ENCODE measurements at regions not wholly inside any gene's neighbourhood (a gene's known extent, or its start where the extent isn't known, plus 50 kb on each side); places are given as distances from the start of the nearest gene placed in this dataset.

DNA sequence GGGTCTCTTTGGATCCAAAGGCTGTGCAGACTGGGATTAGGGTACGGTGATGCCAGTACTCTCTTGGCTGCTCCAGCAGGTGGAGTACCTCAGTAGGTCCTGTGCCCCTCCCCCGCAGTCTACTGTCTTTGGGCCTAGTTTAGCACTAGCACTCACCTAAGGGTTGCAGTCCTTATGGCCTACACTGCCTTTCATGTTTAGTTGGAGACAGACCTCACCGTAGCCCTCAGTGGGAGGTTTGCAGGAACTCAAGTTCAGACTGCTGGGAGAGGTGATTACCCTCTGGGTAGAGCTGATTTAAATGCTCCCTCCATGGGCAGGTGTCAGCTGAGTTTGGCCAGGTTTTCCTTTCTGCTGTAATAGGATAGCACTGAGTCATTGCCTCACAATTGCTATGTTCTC is 210.8 kb upstream of the TMEM196 start:
- no peak for TF ChIP-seq SRF (IDR thresholded peaks at IDR 0.05; ENCODE audit: low read depth, low read length)
- TF ChIP-seq ZNF292 (CRISPR knock-in tag; IDR thresholded peaks at IDR 0.05; ENCODE audit: borderline replicate concordance, low read depth): no peak
- TF ChIP-seq HDAC2 (CRISPR knock-in tag; IDR thresholded peaks at IDR 0.05): no peak
- TF ChIP-seq, protein P1, sequence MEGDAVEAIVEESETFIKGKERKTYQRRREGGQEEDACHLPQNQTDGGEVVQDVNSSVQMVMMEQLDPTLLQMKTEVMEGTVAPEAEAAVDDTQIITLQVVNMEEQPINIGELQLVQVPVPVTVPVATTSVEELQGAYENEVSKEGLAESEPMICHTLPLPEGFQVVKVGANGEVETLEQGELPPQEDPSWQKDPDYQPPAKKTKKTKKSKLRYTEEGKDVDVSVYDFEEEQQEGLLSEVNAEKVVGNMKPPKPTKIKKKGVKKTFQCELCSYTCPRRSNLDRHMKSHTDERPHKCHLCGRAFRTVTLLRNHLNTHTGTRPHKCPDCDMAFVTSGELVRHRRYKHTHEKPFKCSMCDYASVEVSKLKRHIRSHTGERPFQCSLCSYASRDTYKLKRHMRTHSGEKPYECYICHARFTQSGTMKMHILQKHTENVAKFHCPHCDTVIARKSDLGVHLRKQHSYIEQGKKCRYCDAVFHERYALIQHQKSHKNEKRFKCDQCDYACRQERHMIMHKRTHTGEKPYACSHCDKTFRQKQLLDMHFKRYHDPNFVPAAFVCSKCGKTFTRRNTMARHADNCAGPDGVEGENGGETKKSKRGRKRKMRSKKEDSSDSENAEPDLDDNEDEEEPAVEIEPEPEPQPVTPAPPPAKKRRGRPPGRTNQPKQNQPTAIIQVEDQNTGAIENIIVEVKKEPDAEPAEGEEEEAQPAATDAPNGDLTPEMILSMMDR (CRISPR knock-in tag; IDR thresholded peaks at IDR 0.05): no peak
- TF ChIP-seq, protein P2, sequence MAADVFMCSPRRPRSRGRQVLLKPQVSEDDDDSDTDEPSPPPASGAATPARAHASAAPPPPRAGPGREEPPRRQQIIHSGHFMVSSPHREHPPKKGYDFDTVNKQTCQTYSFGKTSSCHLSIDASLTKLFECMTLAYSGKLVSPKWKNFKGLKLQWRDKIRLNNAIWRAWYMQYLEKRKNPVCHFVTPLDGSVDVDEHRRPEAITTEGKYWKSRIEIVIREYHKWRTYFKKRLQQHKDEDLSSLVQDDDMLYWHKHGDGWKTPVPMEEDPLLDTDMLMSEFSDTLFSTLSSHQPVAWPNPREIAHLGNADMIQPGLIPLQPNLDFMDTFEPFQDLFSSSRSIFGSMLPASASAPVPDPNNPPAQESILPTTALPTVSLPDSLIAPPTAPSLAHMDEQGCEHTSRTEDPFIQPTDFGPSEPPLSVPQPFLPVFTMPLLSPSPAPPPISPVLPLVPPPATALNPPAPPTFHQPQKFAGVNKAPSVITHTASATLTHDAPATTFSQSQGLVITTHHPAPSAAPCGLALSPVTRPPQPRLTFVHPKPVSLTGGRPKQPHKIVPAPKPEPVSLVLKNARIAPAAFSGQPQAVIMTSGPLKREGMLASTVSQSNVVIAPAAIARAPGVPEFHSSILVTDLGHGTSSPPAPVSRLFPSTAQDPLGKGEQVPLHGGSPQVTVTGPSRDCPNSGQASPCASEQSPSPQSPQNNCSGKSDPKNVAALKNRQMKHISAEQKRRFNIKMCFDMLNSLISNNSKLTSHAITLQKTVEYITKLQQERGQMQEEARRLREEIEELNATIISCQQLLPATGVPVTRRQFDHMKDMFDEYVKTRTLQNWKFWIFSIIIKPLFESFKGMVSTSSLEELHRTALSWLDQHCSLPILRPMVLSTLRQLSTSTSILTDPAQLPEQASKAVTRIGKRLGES (CRISPR knock-in tag; IDR thresholded peaks at IDR 0.05; ENCODE audit: borderline replicate concordance): no peak
- no peak for TF ChIP-seq EP300 (IDR thresholded peaks at IDR 0.05; ENCODE audit: low read depth in 2 of 2, low read length in 2 of 2)
- TF ChIP-seq EP300 (CRISPR knock-in tag; IDR thresholded peaks at IDR 0.05; ENCODE audit: borderline replicate concordance): no peak
- no peak for TF ChIP-seq POLR2A (IDR thresholded peaks at IDR 0.05; ENCODE audit: insufficient read depth in 1 of 2, low read depth in 2 of 2, low read length in 2 of 2)
- TF ChIP-seq ESRRA (CRISPR knock-in tag; IDR thresholded peaks at IDR 0.05; ENCODE audit: low read depth): no peak
- TF ChIP-seq, protein P3, sequence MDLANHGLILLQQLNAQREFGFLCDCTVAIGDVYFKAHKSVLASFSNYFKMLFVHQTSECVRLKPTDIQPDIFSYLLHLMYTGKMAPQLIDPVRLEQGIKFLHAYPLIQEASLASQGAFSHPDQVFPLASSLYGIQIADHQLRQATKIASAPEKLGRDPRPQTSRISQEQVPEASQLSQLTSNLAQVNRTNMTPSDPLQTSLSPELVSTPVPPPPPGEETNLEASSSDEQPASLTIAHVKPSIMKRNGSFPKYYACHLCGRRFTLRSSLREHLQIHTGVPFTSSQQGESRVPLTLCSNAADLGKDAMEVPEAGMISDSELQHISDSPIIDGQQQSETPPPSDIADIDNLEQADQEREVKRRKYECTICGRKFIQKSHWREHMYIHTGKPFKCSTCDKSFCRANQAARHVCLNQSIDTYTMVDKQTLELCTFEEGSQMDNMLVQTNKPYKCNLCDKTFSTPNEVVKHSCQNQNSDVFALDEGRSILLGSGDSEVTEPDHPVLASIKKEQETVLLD (CRISPR knock-in tag; IDR thresholded peaks at IDR 0.05; ENCODE audit: low read depth): no peak
- no peak for TF ChIP-seq ZNF180 (CRISPR knock-in tag; IDR thresholded peaks at IDR 0.05; ENCODE audit: borderline replicate concordance, low read depth)
- TF ChIP-seq, protein P4, sequence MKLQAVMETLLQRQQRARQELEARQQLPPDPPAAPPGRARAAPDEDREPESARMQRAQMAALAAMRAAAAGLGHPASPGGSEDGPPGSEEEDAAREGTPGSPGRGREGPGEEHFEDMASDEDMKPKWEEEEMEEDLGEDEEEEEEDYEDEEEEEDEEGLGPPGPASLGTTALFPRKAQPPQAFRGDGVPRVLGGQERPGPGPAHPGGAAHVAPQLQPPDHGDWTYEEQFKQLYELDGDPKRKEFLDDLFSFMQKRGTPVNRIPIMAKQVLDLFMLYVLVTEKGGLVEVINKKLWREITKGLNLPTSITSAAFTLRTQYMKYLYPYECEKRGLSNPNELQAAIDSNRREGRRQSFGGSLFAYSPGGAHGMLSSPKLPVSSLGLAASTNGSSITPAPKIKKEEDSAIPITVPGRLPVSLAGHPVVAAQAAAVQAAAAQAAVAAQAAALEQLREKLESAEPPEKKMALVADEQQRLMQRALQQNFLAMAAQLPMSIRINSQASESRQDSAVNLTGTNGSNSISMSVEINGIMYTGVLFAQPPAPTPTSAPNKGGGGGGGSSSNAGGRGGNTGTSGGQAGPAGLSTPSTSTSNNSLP (IDR thresholded peaks at IDR 0.05; ENCODE audit: low read depth, low read length): no peak

All from HepG2 (cell line).